ENCODE measurements at regions not wholly inside any gene's neighbourhood (a gene's known extent, or its start where the extent isn't known, plus 50 kb on each side); places are given as distances from the start of the nearest gene placed in this dataset.

- Histone ChIP-seq H3K4me3 (no peak overlapping the region), H3K27ac (no peak overlapping the region), H3K4me1 (replicated peaks in 1 of 2) (peaks cover 9 to 11% of the 10 kb centered on the region in 2 donors)
- ATAC-seq (replicated peaks in 6 of 8), result no peak
- 50 to 93% (median 79%) methylated on average over 1 to 4 of the region's 18 CpGs; no CpG with 5 or more reads in 6 of the 10 experiments for WGBS, 10 experiments
- in situ Hi-C loops (cut with MboI; ENCODE audit: low pct_unique_long_range_greater_than_20kb in 2 of 9, low sequenced_read_pairs in 9 of 9, unreplicated experiment in 9 of 9), result no loop called here
Measured at GRCh38 chr9:129235041-129235930, 57.2 kb upstream of the IER5L start.

- no peak overlapping the region for H3K4me3 ChIP-seq
- H3K4me1 ChIP-seq (replicated peaks in 1 of 2), result peaks cover 11 to 13% of the 10 kb centered on the region in 2 donors
- ATAC-seq (replicated peaks in 6 of 8), result no peak
- 60 to 93% (median 75%) methylated on average over 1 to 4 of the region's 4 CpGs; no CpG with 5 or more reads in 5 of the 10 experiments for WGBS, 10 experiments
- H3K27ac ChIP-seq, result no peak overlapping the region
- in situ Hi-C loops (cut with MboI; ENCODE audit: low pct_unique_long_range_greater_than_20kb in 2 of 9, low sequenced_read_pairs in 9 of 9, unreplicated experiment in 9 of 9), result no loop called here
Measured at GRCh38 chr9:129234491-129234890, 56.4 kb upstream of the IER5L start.

GRCh38 chr9:129232839-129233591 lies 55.0 kb upstream of the IER5L start:
- in situ Hi-C loops (cut with MboI; ENCODE audit: low pct_unique_long_range_greater_than_20kb in 2 of 9, low sequenced_read_pairs in 9 of 9, unreplicated experiment in 9 of 9), result no loop called here
- Histone ChIP-seq H3K27ac (no peak overlapping the region), H3K4me1 (replicated peaks in 1 of 2) (peaks cover 11 to 13% of the 10 kb centered on the region in 2 donors), H3K4me3 (no peak overlapping the region)
- no peak for ATAC-seq (replicated peaks in 6 of 8)
- 0 to 61% (median 33%) methylated on average over 1 of the region's 1 CpG; no CpG with 5 or more reads in 3 of the 10 experiments for WGBS, 10 experiments

GRCh38 chr9:129231759-129232158 lies 53.7 kb upstream of the IER5L start:
- WGBS, 10 experiments, result 80 to 100% (median 97%) methylated on average over 1 to 7 of the region's 9 CpGs; no CpG with 5 or more reads in 6 of the 10 experiments
- Histone ChIP-seq H3K4me3 (no peak overlapping the region), H3K27ac (no peak overlapping the region), H3K4me1 (replicated peaks in 1 of 2) (peaks cover under 1 to 3% of the 10 kb centered on the region in 2 donors)
- ATAC-seq (replicated peaks in 6 of 8), result no peak
- in situ Hi-C loops (cut with MboI; ENCODE audit: low pct_unique_long_range_greater_than_20kb in 2 of 9, low sequenced_read_pairs in 9 of 9, unreplicated experiment in 9 of 9), result no loop called here

DNA sequence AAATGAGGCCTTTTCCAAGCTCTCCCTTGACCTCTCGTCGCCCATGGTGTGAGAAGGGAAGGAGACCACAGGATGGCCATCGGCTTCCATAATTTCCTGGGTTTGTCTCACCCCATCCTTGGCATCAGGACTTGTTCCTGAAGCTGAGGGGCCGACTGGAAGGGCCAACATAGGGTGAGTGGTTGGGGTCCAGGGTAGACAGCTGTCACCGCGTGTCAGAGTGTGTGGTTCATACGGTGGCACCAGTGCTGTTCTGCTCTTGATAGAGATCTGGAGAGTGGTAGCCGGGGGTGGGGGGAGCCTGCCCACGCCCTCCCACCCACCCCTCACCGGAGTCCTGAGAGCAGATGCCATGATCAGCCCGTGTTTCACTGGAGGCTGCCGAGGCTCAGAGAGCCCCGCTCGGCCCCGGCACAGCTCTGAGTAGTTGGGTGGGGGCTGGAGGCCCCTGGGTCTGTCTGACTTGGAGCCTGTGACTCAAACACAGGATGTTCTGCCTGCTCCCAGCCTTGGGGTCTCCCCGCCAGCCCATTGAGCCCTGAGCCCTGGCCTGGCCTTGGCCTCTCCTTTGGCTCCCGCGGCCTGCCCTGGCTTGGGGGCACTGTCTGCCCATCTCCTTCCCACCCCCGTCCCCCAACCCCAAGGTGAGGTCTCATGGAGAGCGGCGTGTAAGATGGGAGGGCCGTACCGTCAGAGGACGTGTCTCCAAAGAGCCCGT lies 53.1 kb upstream of the IER5L start:
- 86 to 93% (median 91%) methylated on average over 3 to 4 of the region's 25 CpGs; no CpG with 5 or more reads in 6 of the 10 experiments for WGBS, 10 experiments
- H3K27ac ChIP-seq, result no peak overlapping the region
- ATAC-seq (replicated peaks in 6 of 8), result peak in 1 of 8 experiments; percentile 18
- peaks cover 0 to 3% of the 10 kb centered on the region in 2 donors for H3K4me1 ChIP-seq (replicated peaks in 1 of 2)
- in situ Hi-C loops (cut with MboI; ENCODE audit: low pct_unique_long_range_greater_than_20kb in 2 of 9, low sequenced_read_pairs in 9 of 9, unreplicated experiment in 9 of 9), result no loop called here
- no peak overlapping the region for H3K4me3 ChIP-seq

- no peak overlapping the region for H3K27ac ChIP-seq
- in situ Hi-C loops (cut with MboI; ENCODE audit: low pct_unique_long_range_greater_than_20kb in 2 of 9, low sequenced_read_pairs in 9 of 9, unreplicated experiment in 9 of 9), result no loop called here
- no peak for ATAC-seq (replicated peaks in 6 of 8)
- H3K4me1 ChIP-seq (replicated peaks in 1 of 2), result peaks cover 0 to 3% of the 10 kb centered on the region in 2 donors
- 0 to 100% (median 60%) methylated on average over 1 to 2 of the region's 2 CpGs; no CpG with 5 or more reads in 2 of the 10 experiments for WGBS, 10 experiments
- H3K4me3 ChIP-seq, result no peak overlapping the region
Measured at GRCh38 chr9:129230302-129230701, 52.2 kb upstream of the IER5L start.

Measured in motor neuron (in vitro differentiated cells).